HG03196 (cell line): ENCODE measurements at regions not wholly inside any gene's neighbourhood (a gene's known extent, or its start where the extent isn't known, plus 50 kb on each side); places are given as distances from the start of the nearest gene placed in this dataset.

Experiments
- ATAC-seq: cut with Tn5 transposase; IDR thresholded peaks from one replicate; pipeline ENCODE4 v1.9.1; 2021; ENCODE audit not compliant: unreplicated experiment

DNA sequence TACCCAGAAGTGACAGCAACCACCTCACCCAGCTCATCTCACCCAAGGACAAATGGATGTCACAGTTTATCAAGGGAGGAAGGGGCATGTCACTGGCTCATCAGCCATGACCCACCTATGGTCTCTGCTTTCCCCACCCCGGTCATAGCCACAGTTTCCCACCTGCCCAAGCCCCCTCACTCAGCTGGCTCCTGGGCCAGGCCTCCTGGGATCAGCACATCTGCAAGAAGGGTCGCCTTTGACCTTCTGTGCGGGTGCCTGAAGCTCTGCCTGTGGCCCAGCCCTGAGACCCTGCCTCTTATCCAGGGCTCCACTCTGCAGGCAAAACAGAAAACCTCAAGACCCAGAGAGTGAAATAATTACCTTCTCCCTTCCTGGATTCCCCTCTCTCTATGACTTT, 236.4 kb downstream of the BUD13 start:
- ATAC-seq: no peak

DNA sequence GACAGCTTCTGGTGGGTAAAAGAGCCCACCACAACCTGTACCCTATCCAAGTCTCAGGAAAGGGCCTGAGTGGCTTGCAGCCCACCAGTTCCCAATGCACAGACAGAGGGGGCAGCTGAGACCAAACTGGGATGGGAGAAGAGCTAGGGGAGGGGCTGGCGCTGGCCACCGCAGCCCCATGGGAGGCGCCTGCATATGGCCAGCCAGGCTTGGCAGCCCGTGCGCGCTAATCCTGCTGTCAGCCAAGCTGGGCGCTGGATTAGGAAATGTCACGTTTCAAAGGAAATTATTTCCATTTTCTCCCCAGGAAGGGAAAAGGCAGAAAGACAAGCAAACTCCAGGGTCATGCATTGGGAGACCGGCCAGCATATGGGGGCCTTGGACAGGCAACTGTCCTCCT, 236.8 kb downstream of the BUD13 start:
- ATAC-seq: no peak

DNA sequence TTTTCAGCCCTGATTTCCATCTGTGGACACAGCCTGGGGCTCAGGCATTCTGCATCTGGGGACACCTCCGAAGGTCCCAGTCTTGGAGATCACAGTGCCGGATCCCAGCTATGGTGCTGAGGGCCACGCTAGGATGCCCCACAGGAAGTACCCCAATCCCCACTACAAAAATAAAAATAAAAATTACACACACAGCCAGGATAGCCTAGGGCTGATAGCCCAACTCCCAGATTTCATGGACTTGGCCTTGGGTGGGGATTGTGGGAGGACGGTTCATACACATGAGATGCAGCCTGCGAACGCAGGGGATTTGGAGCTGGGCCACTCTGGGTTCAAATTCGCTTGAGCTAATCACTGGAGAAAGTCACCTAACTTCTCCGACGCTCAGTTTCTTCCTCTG, 237.7 kb downstream of the BUD13 start:
- no peak for ATAC-seq

DNA sequence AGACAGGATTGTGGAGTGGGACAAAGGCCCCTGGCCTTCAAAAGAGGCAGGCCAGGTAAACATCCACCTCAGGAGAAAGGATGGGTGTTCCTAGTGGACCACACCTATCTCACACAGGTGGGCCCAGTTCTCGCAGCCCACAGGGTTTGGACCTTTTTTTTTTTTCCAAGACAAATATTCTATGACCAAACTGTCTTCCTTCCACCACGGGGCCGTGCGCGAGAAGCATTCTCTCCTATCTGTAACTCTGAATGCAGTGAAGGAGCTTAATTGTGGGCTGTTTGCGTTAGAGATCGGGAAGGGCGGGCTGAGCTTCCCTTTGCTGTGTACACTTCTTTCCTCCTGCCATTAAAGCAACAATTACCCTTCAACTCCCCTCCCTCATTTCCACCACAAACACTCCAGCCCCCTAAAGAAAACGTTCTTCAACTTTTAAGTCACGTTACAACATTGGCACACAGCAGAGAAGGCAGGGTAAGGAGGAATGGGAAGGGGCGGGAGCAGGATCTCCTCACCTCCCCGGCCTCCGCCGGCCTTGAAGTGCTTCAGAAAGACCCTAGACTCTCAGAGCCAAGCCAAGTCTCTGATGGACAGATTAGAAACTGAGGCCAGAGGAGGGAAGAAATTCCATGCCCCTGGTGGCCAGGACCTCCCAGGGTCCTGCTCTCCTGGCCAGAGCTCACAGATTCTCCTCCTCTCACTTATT, 238.4 kb downstream of the BUD13 start:
- ATAC-seq: no peak

DNA sequence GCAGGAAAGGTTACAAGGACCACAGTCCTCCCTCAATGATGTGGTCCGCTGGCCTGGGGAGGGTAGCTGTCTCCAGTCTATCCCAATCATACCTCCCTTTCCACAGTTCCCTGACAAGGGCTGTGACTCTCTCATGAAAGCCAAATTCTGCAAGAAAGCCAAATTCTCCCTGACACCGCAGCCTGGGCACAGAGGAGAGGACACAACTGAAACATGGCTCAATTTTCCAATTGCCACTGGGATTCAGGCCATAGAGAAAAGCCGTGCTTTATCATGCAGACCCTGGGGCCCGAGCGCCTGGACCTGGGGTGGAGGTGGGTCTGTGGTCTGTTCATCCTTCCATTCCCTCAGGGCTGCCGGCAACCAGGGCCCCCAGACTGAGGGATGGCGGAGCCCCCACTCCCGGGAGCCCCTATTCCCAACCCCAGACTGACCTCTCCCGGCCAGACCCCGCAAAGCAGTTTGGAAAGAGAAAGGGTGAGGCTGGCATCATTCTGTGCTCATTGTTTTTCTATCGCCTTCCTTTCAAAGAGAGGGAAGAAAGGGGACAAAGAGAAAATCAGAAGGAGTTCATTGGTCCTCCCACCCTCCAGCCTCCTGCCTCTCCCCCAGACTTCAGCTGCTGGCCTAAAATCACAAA, 239.5 kb downstream of the BUD13 start:
- no peak for ATAC-seq

DNA sequence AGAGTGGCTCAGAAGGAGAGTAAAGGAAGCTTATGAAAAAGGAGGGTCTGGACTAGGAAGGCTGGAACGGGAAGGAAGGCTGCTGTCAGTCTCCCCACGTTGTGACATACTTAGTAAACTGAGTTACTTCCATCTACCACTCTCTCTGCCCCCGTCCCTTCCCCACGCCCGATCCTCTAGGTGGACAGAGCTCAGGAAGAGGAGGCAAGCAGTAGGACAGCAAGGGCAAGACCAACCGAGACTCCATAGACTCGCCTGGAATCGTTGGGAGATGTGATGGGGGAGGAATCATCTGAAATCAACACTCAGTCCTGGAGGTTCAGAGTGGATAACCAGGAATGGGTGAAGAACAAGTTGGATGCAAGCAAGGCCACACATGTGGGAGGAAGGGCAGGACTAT, 240.7 kb downstream of the BUD13 start:
- no peak for ATAC-seq

DNA sequence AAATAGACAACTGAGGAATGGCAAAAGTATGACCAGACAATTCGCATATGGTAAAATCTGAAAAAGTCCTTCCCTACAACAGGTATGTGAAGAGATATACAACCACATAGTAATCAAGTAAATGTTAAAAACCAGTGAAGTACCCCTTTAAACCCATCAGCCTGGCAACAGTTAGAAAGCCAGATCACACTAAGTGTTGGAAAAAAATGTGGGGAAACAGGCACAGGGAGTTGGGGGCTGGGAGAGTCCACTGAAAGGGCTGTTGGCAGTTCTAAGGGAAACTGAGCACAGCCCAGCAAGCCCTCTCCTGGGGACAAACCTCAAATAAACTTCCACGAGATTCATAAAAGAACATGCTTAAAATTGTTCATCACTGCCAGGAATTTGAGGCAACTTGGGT, 242.1 kb downstream of the BUD13 start:
- ATAC-seq: no peak

DNA sequence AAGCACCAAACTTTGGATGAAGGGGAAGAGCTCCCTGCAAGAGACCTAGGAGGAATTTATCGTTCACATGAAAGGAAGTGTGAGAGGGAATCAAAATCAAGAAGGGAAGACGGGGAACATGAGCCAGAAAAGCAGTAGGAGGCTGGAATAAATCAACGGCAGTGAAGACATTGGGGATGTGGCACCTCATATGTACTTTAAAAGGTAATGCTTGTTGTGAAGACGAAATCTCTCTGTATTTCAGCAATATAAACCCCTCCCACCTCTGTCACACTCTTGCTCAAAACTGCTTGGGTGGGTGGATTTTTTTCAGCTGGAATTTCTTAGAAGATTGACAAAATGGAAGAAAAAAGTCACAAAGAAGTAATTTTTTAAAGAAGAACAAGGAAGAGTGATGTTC, 243.5 kb downstream of the BUD13 start:
- ATAC-seq: no peak

DNA sequence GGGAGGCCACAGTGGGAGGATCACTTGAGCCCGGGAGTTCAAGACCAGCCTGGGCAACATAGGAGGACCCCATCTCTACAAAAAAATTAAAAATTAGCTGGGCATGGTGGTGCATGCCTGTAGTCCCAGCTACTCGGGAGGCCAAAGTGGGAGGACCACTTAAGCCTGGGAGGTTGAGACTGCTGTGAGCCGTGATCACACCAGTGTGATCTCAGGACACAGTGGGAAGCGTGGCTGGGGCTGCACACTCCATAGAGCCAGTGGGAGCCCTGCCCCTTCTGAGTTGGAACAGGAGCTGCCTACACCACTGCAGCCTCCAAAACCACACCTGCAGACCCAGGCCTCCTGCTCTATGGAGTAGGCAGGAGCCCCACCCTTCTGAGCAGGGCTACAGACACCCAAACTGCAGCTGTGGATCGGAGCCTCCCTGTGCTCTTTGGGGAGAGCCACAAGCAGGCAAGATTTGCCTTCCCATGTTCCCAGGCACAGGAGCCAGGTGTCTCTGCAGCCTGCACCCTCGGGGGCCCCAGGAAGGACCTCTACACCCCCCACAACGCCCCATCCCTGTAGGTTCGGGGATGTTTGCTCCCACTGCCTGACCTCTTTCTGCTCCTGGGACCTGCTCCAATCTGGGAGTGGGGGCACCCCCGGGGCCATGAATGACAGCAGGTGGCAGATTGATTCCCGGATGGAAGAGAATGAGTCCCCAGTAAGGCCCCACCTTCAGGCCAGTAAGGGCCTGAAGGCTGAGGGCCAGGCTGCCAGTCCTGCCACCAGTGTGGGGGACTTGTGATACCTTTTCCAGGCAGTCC, 245.4 kb downstream of the BUD13 start:
- no peak for ATAC-seq

DNA sequence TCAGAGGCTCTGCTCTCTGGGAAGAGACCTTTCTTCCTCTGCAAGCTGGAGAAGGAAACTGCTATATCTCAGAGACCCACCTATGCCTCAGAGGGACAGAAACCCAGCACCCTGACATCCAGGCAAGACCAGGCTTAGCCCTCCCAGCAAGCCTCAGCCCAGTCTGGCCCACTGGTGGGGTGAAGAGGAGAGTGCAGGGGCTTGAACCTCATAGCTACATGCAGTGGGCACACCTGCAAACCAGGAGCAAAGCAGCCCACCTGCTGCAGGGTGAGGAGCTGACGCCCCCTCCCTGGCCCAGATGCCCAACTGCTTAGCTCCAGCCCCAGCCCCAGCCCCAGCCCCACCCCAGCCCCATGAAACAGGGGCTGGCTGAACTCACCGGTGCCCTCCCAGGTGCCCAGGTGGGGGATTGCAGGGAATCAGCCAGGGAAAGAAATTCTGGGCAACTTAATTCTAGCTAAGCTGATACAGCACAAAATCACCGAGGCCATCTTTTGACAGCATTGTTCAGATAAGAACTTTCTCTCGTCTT, 246.8 kb downstream of the BUD13 start:
- ATAC-seq: no peak

DNA sequence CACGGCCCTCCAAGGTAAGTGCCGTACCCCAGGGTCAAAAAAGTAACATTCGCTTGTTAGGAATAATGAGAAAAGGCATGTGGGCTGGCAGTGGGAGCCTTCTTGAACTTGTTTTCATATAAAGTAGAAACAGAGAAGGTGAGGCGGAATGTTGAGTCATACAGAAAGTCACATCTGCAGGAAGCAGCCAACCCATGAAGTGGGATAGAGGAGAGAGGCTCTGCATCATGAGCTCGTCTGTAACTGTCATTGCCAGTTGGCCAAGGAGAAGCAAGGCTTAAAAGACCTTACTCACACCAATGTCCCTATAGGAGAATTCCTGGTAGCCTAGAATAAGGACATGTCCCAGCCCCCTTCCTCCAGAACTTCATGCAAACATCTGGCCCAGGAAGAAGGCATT, 253.3 kb downstream of the BUD13 start:
- ATAC-seq: no peak

DNA sequence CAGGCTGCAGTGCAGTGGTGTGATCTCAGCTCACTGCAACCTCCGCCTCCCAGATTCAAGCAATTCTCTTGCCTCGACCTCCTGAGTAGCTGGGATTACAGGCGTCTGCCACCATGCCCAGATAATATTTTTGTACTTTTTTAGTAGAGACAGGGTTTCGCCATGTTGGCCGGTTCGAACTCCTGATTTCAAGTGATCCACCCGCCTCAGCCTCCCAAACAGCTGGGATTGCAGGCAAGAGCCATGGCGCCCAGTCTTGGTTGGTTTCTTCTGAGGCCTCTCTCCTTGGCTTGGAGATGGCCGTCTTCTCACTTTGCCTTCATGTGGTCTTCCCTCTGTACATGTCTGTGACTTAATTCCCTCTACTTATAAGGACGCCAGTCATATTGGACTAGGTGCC, 254.6 kb downstream of the BUD13 start:
- ATAC-seq: no peak

DNA sequence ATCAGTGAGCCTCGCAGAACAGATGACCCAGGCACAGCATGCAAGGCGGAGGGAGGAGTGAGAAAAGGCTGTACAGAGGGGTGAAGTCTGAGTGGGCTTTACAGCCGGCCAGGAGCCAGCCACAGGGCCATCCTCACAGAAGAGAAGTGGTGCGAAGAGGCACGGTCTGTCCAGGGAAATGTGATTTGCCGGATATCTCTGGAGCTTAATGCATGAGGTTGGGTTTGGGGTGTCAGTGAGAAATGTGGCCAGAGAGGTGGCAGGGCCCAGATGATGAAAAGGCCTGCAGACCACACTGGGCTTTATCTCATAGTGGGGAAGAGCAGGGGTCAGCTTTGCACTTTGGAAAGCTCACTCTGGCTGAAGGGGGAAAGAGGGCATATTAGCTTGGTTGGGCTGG, 255.2 kb downstream of the BUD13 start:
- no peak for ATAC-seq

DNA sequence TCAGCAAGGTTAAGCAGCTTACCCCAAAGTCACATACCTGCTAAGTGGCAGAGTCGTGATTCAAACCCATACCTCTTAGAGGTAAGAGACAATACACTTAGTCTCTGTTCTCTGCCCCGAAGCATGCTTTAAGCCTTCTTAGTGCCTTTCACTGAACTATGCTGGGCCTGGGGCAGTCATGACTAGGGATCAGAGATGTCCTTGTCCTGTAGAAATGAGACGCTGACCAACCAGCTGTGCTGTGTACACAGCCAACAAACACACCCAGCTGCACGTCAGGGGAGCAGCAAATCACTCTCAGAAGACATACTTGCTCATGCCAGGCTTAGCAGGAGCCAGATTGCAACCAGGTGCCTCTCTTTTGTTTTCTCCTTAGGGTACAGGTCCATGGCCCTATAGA, 255.7 kb downstream of the BUD13 start:
- no peak for ATAC-seq

DNA sequence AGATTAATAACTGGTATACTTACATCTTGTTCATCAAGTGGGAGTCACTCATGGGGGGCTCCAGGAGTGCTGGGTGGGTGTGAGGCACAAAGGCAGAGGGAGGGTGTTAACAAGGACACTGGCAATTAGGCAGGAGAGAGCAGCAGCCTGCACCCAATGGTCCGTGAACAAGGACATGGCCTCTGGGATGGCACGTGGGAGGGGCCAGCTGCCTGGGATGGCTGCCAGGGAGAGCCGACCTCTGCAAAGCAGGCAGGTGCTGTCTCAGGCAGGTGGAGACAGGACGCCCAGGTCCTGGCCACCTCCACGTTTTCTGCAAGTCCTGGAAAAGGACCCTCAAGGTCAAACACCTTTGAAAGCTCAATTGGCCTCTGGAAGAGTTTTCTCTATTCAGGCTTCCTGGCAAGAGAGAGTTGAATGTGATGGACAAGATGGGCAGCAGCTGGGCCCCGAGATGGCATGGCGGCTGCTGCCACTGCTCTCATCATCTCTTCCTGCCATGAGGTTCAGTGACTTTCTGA, 257.1 kb downstream of the BUD13 start:
- no peak for ATAC-seq

DNA sequence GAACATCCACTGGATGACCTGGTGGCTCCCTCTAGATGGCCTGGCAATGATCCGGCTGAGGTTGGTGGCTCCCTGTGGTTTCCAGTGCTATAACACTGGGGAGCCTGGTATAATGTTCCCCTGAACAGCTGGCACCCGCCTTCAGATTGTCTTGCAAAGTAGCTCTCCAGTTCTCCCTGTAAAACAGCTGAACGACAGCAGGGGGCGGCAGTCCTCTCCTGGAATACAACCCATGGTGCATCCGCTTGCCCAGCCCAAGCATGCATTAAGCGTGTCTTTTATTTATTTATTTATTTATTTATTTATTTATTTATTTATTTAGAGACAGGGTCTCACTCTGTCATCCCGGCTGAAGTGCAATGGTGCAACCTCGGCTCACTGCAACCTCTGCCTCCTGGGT, 258.9 kb downstream of the BUD13 start:
- no peak for ATAC-seq

DNA sequence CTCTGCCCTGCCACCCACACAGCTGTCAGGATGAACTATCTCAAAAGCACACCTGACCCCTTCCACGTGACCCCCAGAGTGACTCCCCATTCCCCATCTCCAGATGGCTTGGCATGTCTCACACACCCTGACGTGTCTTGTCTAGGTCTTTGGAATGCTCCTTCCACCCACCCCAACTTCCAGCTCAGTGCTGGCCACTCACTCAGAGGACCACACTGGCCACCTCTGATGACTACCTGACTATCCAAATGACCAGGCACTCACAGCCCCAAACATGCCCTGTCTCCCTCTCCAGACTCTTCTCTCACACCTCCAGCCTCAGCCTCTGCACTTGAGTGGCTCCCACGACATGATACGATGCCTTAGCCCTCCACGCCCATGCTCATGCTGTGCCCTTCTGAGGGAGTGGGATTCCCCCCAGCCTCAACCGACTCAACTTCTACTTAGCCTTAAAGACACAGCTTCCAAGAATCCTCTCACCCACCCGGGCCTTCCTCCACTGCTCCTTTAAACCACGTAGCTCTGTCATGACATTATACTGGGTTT, 259.4 kb downstream of the BUD13 start:
- ATAC-seq: no peak

DNA sequence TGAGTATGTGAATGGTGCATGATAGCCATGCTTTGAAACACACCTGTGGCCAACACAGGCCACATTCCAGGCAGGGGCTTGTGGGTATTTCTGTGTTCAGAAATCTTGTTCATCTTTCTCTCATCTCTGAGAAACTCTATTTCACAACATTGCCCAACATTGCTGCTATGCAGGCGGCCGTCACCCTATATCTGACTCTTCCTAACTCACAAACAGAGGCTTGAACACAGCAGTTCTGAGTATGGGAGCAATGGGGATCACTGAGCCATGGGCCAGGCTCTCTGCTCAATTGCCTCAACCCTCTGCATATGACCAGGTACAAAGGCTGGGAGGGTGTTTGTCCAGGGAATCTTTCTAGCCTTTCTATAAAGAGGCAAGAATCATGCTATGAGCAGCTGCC, 259.9 kb downstream of the BUD13 start:
- ATAC-seq: no peak

DNA sequence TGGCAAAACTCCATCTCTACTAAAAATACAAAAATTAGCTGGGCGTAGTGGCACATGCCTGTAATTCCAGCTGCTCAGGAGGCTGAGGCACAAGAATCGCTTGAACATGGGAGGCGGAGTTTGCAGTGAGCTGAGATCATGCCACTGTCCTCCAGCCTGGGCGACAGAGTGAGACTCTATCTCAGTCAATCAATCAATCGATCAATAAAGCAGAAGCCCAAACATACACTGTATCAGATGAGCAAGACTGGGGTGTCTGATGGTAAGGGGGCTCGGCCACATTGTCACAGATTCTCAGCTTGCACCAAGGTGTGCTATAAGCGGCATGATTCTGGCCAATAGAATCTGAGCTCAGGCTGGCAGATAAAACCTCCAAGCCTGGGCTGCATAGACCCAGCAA, 261.1 kb downstream of the BUD13 start:
- no peak for ATAC-seq

DNA sequence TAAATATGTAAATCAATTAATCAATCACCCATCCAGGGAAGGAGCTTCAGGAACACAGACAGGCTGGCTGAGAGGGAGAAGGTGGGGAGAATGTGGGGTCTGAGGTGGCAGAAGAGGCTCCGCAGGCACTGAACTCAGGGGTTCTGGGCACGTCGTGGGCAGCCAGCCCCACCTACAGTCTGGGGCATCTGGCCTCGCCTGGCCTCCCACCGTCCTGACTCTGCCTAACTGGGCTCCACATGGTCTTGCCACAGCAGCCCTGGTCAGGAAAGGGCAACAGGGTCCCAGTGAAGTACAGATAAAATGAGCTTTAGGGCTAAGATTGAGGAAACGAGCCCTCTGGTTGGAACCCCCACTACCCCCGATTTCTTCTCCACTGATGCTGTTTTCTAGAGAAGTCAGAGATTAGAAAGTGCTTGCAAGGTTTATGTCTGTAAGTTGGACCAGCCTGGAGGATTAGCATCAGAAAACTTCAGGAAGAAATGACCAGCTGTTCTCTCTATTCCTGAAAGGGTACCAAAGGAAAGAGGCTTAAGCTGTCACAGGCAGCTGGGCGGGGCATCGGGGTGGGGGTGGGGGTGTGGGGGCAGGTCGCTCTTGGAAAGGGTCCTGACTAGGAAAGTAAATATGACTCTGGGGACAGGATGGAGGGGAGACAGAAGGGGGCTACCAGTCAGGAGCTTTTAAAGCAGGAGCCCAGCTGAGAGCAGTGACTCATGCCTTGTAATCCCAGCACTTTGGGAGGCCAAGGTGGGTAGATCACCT, 261.7 kb downstream of the BUD13 start:
- no peak for ATAC-seq

DNA sequence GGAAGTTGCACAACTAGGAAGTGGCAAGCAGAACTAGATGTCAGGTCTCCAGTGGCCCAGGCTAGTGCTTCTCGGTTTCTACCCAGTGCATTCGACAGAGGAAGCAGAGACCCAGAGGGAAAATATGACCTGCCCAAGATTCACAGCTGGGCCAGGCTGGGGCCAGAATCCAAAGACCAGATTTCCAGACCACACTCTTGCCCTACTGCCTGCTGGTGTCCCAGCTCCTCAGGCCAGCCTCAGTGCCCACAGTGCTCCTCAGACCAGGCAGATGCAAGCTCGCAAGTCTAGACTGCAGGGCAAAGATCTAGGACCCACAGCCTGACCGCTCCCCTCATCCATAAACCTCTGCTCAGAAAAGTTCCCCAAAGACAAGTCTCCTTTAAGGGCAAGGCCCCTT, 262.6 kb downstream of the BUD13 start:
- no peak for ATAC-seq
